Choroid plexus epithelial cell (primary cell): ENCODE measurements at regions not wholly inside any gene's neighbourhood (a gene's known extent, or its start where the extent isn't known, plus 50 kb on each side); places are given as distances from the start of the nearest gene placed in this dataset.

Source experiments
- DNase-seq: peaks from one replicate; pipeline ENCODE4 v3.0.0-alpha.2; 2010; ENCODE audit warnings: low read depth
- H3K4me3 ChIP-seq: 2 replicates; pipeline ENCODE4 v1.5.1; 2011; ENCODE audit warnings: low read depth, mild to moderate bottlenecking, control low read depth, low read length, moderate library complexity
- CTCF ChIP-seq: conservative IDR thresholded peaks from 2 replicates; pipeline ENCODE4 v1.5.1; 2011; ENCODE audit warnings: low read depth, mild to moderate bottlenecking, control low read depth, inconsistent platforms, low read length, moderate library complexity

- H3K4me3 ChIP-seq, result no peak overlapping the region
- DNase-seq, result no peak
- no peak for TF ChIP-seq CTCF
Measured at GRCh38 chr13:88153353-88153752, 482.2 kb downstream of the SLITRK5 start.

- no peak overlapping the region for H3K4me3 ChIP-seq
- no peak for TF ChIP-seq CTCF
- no peak for DNase-seq
Measured at GRCh38 chr13:88154001-88154400, 482.8 kb downstream of the SLITRK5 start.

- no peak for TF ChIP-seq CTCF
- DNase-seq, result no peak
- no peak overlapping the region for H3K4me3 ChIP-seq
Measured at GRCh38 chr13:88162076-88162702, 491.0 kb downstream of the SLITRK5 start.

GRCh38 chr13:88176231-88176630 lies 505.1 kb downstream of the SLITRK5 start:
- TF ChIP-seq CTCF, result no peak
- no peak for DNase-seq
- no peak overlapping the region for H3K4me3 ChIP-seq

- DNase-seq, result no peak
- H3K4me3 ChIP-seq, result no peak overlapping the region
- no peak for TF ChIP-seq CTCF
Measured at GRCh38 chr13:88183440-88183839, 512.3 kb downstream of the SLITRK5 start.

- no peak overlapping the region for H3K4me3 ChIP-seq
- TF ChIP-seq CTCF, result no peak
- no peak for DNase-seq
Measured at GRCh38 chr13:88188986-88189385, 517.8 kb downstream of the SLITRK5 start.

- no peak overlapping the region for H3K4me3 ChIP-seq
- no peak for TF ChIP-seq CTCF
- DNase-seq, result no peak
Measured at GRCh38 chr13:88189728-88190127, 518.6 kb downstream of the SLITRK5 start.
